ENCODE measurements at regions not wholly inside any gene's neighbourhood (a gene's known extent, or its start where the extent isn't known, plus 50 kb on each side); places are given as distances from the start of the nearest gene placed in this dataset.

- Histone ChIP-seq H3K27ac (ENCODE audit: low read length) (no peak overlapping the region), H3K36me3 (replicated peaks; ENCODE audit: insufficient read depth, low read length) (no peaks in the 10 kb centered on the region)
- no peak for DNase-seq
These were observed 403.7 kb upstream of the TRPC7 start for GRCh38 chr5:136769093-136769492.

GRCh38 chr5:136768457-136768856, 403.1 kb upstream of the TRPC7 start:
- no peaks in the 10 kb centered on the region for H3F3A ChIP-seq (ENCODE audit: insufficient read depth, low read length)
- H3K9ac ChIP-seq (ENCODE audit: low read length), result no peak overlapping the region
- no peak overlapping the region for H2AFZ ChIP-seq (ENCODE audit: low read length)
- H4K20me1 ChIP-seq (ENCODE audit: insufficient read depth, low read length), result no peaks in the 10 kb centered on the region
- no peak overlapping the region for H3K27ac ChIP-seq (ENCODE audit: low read length)
- DNase-seq, result no peak
- no peak for TF ChIP-seq EZH2phosphoT487 (IDR thresholded peaks at IDR 0.05; ENCODE audit: low read length)
- TF ChIP-seq EZH2 (optimal IDR thresholded peaks at IDR 0.05; ENCODE audit: low read depth, low read length), result no peak
- no peaks in the 10 kb centered on the region for H3K9me3 ChIP-seq (replicated peaks; ENCODE audit: insufficient read depth, low read length)
- no peaks in the 10 kb centered on the region for H3K79me2 ChIP-seq (ENCODE audit: low read length)
- no peaks in the 10 kb centered on the region for H3K4me1 ChIP-seq (ENCODE audit: low read length)
- no peaks in the 10 kb centered on the region for H3K36me3 ChIP-seq (replicated peaks; ENCODE audit: insufficient read depth, low read length)
- H3K9me2 ChIP-seq (replicated peaks; ENCODE audit: insufficient read depth, low read length), result no peaks in the 10 kb centered on the region
- no peaks in the 10 kb centered on the region for H3K27me3 ChIP-seq (replicated peaks; ENCODE audit: insufficient read depth, low read length)
- no peak overlapping the region for H3K4me3 ChIP-seq (ENCODE audit: low read length)
- no peak overlapping the region for H3K4me2 ChIP-seq (ENCODE audit: low read depth, low read length)

More at GRCh38 chr5:136769093-136769492, 403.7 kb upstream of the TRPC7 start:
- H3K9me3 ChIP-seq (replicated peaks; ENCODE audit: insufficient read depth, low read length), result no peaks in the 10 kb centered on the region
- H2AFZ ChIP-seq (ENCODE audit: low read length), result no peak overlapping the region
- no peak overlapping the region for H3K4me3 ChIP-seq (ENCODE audit: low read length)
- no peak overlapping the region for H3K4me2 ChIP-seq (ENCODE audit: low read depth, low read length)
- H3F3A ChIP-seq (ENCODE audit: insufficient read depth, low read length), result no peaks in the 10 kb centered on the region
- H3K4me1 ChIP-seq (ENCODE audit: low read length), result no peaks in the 10 kb centered on the region
- H3K79me2 ChIP-seq (ENCODE audit: low read length), result no peaks in the 10 kb centered on the region
- no peaks in the 10 kb centered on the region for H4K20me1 ChIP-seq (ENCODE audit: insufficient read depth, low read length)
- no peak overlapping the region for H3K9ac ChIP-seq (ENCODE audit: low read length)
- TF ChIP-seq EZH2phosphoT487 (IDR thresholded peaks at IDR 0.05; ENCODE audit: low read length) (no peak), EZH2 (optimal IDR thresholded peaks at IDR 0.05; ENCODE audit: low read depth, low read length) (no peak), CTCF (IDR thresholded peaks at IDR 0.05; ENCODE audit: low read length) (no peak)
- H3K9me2 ChIP-seq (replicated peaks; ENCODE audit: insufficient read depth, low read length), result no peaks in the 10 kb centered on the region
- H3K27me3 ChIP-seq (replicated peaks; ENCODE audit: insufficient read depth, low read length), result no peaks in the 10 kb centered on the region

- Histone ChIP-seq H3K9me2 (replicated peaks; ENCODE audit: insufficient read depth, low read length) (no peaks in the 10 kb centered on the region), H3K27ac (ENCODE audit: low read length) (no peak overlapping the region), H3K4me2 (ENCODE audit: low read depth, low read length) (no peak overlapping the region), H3K36me3 (replicated peaks; ENCODE audit: insufficient read depth, low read length) (no peaks in the 10 kb centered on the region), H3K4me1 (ENCODE audit: low read length) (no peaks in the 10 kb centered on the region), H2AFZ (ENCODE audit: low read length) (no peak overlapping the region), H3K9me3 (replicated peaks; ENCODE audit: insufficient read depth, low read length) (no peaks in the 10 kb centered on the region), H4K20me1 (ENCODE audit: insufficient read depth, low read length) (no peaks in the 10 kb centered on the region), H3K9ac (ENCODE audit: low read length) (no peak overlapping the region), H3K79me2 (ENCODE audit: low read length) (no peaks in the 10 kb centered on the region), H3F3A (ENCODE audit: insufficient read depth, low read length) (no peaks in the 10 kb centered on the region), H3K27me3 (replicated peaks; ENCODE audit: insufficient read depth, low read length) (no peaks in the 10 kb centered on the region), H3K4me3 (ENCODE audit: low read length) (no peak overlapping the region)
- DNase-seq, result no peak
- TF ChIP-seq EZH2phosphoT487 (IDR thresholded peaks at IDR 0.05; ENCODE audit: low read length) (no peak), CTCF (IDR thresholded peaks at IDR 0.05; ENCODE audit: low read length) (no peak), EZH2 (optimal IDR thresholded peaks at IDR 0.05; ENCODE audit: low read depth, low read length) (no peak)
These were observed 401.1 kb upstream of the TRPC7 start for GRCh38 chr5:136766456-136766855.

GRCh38 chr5:136764601-136765000, 399.3 kb upstream of the TRPC7 start:
- TF ChIP-seq CTCF (IDR thresholded peaks at IDR 0.05; ENCODE audit: low read length) (no peak), EZH2phosphoT487 (IDR thresholded peaks at IDR 0.05; ENCODE audit: low read length) (no peak), EZH2 (optimal IDR thresholded peaks at IDR 0.05; ENCODE audit: low read depth, low read length) (no peak)
- H4K20me1 ChIP-seq (ENCODE audit: insufficient read depth, low read length), result no peaks in the 10 kb centered on the region
- H3K4me1 ChIP-seq (ENCODE audit: low read length), result no peaks in the 10 kb centered on the region
- H3K36me3 ChIP-seq (replicated peaks; ENCODE audit: insufficient read depth, low read length), result no peaks in the 10 kb centered on the region
- H3K9me2 ChIP-seq (replicated peaks; ENCODE audit: insufficient read depth, low read length), result no peaks in the 10 kb centered on the region
- H3K27ac ChIP-seq (ENCODE audit: low read length), result no peak overlapping the region
- H3K9ac ChIP-seq (ENCODE audit: low read length), result no peak overlapping the region
- no peak overlapping the region for H2AFZ ChIP-seq (ENCODE audit: low read length)
- no peak overlapping the region for H3K4me2 ChIP-seq (ENCODE audit: low read depth, low read length)
- no peak overlapping the region for H3K4me3 ChIP-seq (ENCODE audit: low read length)
- DNase-seq, result no peak
- no peaks in the 10 kb centered on the region for H3F3A ChIP-seq (ENCODE audit: insufficient read depth, low read length)
- H3K79me2 ChIP-seq (ENCODE audit: low read length), result no peaks in the 10 kb centered on the region
- no peaks in the 10 kb centered on the region for H3K27me3 ChIP-seq (replicated peaks; ENCODE audit: insufficient read depth, low read length)
- H3K9me3 ChIP-seq (replicated peaks; ENCODE audit: insufficient read depth, low read length), result no peaks in the 10 kb centered on the region
